CD4-positive, alpha-beta T cell treated with Interleukin-4 for 1 hour (primary cell): ENCODE measurements at regions not wholly inside any gene's neighbourhood (a gene's known extent, or its start where the extent isn't known, plus 50 kb on each side); places are given as distances from the start of the nearest gene placed in this dataset.

Experiments used
- DNase-seq, 2 donors: peaks; one replicate each; pipeline ENCODE4 v3.0.0-alpha.2; 2020 to 2022

DNA sequence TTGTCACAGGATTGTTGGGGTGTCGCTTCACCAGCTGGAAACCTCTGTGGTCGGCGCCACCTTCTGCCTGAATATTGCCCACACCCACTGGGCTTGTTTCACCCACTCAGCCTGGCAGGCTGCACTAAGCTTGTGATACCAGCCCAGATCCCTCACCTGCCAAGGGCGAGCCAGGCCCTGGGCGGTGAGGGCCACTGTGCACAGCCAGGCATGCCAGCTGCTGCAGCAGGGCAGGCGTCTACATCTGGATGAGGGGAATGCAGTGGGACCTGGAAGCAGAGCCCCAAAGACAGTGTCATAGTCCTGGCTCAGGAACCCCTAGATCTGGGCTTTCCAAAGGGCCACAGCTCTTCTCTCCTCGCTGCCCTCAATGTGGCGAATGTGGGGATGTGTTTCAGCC lies 1307.5 kb downstream of the GRIK2 start:
- no peak for DNase-seq

DNA sequence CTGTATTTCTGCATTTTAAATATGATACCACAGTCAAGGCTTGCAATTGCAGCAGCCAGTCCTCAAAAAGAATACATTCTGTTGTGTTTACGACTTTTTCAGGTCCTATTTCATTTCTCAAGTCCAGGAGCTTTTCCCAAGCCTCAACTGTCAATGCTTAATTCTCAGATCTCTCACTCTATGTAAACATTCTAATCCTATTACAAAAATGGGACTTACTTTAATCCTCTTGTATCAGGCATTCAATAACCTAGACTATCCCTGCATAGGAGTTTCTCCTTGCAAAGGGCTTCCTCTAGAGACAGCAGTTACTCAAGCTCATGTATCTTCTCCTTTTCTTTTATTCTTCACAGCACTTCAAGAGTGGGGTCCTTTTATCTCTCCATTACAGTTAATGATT lies 1293.0 kb downstream of the GRIK2 start:
- no peak for DNase-seq

DNA sequence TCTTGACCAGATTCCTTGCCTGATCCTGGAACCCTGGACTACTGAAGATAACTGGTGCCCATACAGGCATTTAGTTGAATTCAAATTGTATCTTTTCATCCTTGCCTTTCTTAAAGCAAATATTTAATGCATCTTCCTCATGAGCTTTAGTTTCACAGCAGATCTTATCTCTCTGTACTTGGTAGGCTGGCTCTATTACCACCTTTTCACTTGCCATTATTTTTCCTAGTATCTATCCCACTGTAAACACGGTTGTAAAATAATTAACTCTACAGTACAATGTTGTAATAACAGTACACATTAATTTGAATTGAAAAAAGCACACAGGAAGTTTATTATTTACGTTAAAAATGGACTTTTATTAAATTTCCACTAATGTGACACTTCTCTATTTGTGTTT lies 1286.9 kb downstream of the GRIK2 start:
- no peak for DNase-seq

DNA sequence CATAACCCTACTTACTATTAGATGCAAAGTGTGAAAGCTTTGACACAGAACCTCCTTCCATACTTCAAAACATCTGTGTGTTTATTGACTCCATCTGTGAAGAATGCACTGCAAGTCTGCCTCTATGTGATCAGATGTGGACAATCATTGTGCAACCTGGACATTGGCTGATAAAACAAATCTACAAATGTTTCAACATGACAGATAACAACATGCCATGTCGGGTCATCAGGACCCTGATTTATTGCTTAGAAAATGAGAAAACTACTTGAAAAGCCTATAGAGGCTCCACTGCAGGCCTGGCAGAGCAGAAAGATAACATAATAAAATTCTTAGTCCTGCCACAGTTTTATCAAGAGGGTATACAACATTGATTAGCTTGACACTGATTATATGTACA lies 1286.4 kb downstream of the GRIK2 start:
- DNase-seq, result no peak

DNA sequence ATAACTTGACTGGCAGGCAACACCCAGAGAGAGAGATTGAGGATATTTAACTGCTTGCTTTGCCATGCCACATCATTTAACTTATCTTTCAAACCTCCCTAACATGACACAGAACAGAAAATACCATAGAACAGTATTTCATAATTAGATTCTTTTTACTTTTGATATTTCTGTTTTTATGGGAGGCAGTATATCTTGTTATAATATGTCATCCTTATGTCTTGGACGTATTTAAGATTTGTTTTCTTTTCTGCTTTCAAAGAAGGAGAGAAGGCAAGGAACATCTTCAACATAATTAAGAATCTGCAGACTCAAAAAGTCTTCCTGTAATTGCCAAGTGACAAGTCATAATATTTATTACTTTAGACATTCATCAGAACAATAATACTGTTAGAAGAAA lies 1283.7 kb downstream of the GRIK2 start:
- DNase-seq, result no peak

DNA sequence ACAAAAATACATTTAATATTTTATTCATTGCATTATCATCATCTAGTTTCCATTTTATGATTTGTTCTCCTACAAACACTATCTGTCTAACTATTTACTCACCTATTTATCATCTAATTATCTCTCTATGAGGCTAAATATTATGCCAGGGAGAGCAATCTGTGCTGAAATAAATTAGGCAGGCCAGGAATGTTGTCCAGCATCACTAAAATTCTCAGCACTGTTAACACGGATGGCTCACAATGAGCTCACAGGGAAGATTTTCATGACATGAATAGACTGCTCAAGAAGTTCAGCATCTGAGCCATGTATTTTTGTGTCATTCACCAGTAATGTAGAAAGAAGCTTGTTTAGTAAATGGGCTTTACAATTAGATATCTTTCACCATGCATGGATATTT lies 1277.2 kb downstream of the GRIK2 start:
- DNase-seq, result no peak

DNA sequence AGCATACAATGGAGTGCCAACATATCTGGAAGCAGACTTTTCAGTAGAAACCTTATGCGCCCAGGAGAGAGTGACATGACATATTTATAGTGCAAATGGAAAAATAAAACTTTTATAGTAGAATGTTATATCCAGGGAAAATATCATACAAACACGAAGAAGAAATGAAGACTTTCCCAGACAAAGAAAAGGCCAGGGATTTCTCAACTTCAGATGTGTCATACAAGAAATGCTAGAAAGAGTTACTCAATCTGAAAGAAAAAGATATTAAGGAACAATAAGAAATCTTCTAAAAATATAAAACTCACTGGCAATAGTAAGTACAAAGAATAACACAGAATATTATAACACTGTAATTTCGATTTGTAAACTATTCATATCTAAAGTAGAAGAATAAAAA lies 1269.3 kb downstream of the GRIK2 start:
- no peak for DNase-seq

DNA sequence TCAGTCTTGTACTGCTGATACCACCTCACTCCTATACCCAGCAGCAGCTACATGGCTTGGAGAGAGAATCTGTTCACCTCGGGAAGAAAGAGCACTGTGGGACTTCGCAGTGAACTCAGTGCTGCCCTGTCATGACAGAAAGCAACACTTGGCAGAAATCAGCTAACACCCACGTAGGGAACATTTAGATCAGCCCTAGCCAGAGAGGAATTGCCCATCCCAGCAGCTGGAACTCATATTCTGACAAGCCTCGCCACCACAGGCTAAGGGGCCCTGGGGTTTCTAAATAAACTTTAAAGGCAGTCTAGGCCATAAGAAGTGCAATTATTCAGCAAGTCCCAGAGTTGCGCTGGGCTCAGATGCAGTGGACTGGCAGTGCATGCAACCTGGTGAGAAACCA lies 1266.8 kb downstream of the GRIK2 start:
- DNase-seq, result no peak

DNA sequence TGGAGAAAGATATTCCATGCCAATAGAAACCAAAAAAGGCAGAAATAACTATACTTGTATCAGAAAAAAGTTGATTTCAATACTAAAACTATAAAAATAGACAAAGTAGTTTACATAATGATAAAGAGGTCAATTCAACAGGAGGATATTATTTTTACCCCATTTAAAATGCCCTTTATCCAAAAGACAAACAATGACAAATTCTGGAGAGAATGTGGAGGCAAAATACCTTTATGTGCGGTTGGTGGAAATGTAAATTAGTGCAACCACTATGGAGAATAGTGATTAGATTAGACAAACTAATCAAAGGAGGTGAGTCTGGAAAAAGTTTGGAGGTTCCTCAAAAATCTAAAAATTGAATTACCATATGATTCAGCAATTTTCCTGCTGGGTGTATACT lies 1262.3 kb downstream of the GRIK2 start:
- no peak for DNase-seq

DNA sequence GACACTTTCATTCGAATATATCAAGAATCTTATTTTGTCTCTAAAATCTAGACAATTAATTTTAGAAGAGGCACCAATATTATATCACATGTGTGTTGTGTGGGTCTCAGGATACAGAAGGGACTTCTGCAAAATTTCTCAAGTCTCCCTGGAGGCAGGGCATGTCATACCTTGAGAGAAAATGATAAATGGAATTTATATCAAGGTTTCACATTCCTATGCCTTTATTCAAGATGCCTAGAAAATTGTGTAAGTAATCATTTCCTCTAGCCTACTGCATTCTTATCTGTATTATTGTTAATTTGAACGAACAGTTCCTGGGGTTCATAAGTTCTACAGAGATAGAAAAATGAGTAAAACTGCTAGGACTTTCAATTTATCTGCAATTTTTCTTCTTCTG lies 1247.9 kb downstream of the GRIK2 start:
- DNase-seq, result no peak

DNA sequence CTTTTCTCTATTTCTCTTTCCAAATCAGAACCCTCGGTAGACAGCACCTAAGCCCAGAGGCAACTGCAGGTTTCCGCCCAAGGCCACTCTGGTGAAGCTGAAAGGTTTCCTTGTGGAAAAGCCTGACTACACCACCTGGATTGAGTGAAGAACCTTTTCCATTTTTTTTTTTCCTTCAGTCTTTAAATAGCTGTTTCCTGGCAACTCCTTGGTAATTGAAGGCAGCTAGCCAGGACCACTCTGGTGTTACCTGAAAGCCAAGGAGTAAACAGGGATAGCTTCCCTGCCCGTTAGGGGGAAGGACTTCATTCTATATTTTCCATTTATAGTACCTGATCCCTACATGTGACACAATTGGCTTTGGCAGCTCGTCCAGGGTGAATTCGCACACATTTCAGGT lies 1238.4 kb downstream of the GRIK2 start:
- DNase-seq, result no peak

DNA sequence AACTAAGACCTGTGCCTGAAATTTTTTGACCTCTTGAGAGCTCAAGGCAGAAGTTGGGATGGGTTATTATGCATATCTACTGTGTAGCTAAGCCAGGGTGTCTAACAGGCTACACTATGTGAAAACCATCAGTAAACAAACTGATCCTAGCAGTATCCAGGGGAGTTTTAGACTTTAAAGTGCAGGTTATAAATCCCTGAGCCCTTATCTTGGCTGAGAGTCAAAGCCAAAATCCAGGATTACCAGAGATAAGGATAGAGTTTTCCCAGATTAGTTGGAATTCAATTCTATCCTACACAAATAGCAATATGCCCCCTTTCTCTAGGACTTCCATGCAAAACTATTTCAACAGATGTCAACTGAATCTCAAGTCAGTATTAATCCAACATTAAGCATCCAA lies 1229.7 kb downstream of the GRIK2 start:
- no peak for DNase-seq

DNA sequence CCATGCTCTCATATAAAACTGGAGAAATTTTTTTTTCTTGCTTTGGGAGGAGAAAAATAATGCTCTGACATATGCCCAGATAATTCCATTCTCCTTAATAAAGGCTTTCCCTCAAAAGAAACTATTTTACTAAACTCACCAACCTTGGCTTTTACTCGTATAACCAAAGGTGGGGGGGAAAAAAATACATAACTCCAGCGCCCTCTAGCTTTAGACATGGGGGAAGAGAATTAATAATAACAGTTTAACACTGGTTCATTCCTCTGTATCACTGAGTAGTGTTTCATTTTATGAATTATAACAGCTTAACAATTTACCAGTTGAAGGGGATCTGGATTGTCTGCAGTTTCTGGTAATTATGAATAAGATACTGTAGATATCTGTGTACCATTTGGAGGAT lies 1226.1 kb downstream of the GRIK2 start:
- DNase-seq, result no peak

DNA sequence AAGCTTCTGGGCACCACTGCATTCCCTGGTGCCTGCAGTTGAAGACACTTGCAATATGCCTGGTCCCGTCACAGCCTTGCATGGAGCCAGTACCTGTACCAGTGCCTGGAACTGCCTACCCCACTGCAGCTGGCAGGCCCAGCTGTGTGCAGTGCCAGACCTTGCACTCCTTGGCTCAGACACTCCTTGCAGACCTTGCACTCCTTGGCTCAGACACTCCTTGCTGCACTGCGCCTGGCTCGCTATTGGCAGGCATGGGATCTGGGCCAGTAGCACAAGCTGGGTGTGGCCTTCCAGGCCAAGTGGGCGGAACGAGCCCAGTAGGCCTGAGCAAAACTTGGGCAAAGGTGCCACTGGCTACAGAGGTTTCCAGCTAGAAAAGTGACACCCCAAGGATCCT lies 1189.1 kb downstream of the GRIK2 start:
- no peak for DNase-seq

DNA sequence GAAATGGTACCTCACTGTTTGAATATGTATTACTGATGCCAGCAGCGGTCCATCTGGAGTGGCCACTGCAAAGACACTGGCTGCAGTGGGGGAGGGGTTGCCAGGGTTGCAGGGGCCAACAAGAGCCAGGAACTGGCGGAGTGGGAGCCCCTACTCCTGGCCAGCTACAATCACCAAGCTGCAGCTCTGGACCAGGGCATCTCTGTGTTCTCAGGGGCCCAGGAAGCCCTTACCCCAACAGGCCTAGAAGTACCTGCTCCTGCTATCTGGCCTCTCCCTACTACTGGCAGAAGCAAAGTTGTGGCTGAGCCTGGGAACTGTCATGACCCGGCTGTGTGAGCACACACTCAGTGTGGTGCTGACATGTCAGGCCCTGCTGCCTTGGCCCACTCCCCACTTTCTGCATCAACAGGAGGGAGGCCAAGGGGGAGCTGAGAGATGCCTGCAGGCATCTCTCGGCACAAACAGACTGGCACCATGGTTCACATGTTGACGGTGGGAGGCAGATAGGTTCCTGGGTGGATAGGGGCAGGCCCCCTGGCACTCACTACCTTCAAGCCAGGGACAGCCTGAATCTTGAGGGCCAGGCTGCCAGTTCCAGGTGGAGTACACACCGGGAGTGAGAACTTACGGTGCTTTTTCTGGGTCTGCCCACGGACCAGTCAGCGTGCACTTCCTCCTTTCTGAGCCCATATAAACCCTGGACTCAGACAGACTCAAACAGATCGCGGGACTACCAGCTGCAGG lies 1188.0 kb downstream of the GRIK2 start:
- DNase-seq, result no peak

DNA sequence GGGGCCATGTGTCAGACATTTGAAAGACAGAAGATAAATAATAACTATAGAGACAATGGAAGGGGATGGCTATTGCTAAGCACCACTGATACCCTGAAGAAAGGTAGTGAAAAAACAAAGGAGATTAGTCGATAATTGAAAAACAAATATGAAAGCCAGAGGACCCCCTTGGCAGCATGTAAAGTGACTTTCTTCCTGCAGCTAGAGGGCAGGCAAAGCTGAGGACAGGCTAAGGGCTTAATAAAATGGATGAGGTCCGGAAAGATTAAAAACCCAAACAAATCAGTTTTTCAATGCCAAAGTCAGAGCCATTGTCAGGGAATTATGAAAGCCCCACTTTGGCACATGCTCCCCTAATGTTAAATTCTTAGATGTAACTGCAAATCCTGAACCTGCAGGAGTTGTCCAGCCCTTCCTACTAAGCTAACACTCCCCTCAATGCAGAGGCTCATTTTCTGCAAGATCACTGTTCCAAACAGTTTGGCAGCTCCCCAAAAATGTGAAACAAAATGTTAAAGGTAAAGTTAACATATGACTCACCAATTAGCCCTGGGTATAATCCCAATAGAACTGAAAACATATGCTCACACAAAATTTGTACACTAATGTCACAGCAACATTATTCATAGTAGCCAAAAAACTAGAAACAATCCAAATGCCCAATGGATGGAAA lies 1177.9 kb downstream of the GRIK2 start:
- DNase-seq, result no peak

DNA sequence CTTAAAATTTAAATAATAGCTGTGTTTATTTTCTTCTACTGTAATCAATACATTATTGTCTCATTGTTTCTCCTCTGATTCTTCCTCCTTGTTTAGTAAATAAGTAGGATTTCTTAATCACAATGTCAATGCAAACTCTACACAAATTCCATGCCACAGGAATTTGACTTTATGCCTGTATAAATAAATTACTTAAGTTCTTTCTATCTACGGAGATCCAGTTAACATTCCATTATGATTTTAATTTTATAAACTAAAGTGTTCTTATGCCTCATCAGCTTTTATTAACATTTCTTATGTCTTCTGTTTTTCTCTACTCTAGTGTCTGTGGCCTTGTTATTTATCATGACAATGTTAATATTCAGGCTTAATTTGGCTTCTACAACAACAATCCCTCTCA lies 1169.2 kb downstream of the GRIK2 start:
- DNase-seq, result no peak

DNA sequence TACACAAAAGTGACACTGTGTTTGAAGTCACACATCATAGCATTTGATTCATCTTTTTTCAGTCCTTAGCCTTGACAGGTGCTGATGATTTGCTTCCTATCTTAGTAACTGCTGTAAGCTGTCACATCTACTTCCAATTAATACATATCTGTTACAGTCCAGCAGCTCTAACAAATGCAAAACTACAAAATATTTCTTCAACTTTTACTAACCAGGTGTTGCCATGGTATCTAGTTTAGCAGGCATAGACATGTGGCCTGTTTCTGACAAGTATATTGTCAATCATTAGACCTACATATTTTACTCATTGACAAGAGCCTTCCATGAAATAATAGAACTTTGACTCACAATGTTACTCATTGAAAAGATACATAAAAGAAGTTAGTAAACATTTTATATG lies 1159.7 kb downstream of the GRIK2 start:
- DNase-seq, result no peak

DNA sequence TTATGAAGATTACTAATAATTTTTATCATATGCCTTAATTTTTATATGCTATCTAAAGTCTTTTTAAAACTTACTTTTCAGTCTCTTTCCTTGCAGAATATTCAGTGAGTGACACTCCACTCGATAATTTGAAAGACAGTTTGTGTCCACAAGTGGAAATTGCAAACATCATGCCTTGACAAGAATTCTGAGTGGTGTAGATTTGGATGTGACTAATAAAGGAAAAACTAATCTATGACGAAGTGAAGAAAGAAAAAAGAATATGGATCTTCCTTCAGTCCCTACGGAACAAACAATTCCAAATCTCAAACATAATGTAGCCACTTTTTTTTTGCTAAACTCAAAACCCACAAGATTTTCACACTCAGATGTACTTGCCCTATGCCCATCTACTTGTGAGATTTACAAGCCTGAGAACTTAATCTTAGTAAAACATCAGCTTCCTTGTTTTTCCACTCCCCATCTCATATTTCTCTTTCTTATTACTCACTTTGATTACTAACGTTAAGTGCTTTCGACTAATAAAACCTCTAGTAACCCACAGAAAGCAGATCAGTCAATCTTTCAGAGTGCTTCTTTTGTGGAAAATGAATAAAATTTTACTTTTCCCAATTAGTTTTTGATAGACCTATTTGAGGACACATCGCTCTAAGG lies 1155.8 kb downstream of the GRIK2 start:
- DNase-seq, result no peak

DNA sequence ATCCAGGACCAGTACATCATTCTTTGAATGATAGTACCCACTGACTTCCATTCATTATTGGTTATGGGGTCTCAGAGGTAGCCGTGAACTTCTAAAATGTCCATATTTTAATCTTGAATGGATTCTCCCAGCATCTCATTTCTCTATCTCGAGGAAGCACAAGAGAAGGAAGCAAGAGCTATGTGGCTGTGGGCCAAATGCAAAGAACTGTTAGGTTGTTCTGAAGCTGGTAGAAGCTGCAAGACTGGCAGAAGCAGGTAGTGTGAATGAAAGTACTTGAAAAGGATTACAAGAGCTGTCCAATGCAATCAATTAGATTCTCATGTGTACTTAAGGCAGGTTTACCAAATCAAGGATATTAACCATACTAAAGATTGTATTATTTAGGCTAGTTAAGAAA lies 1131.8 kb downstream of the GRIK2 start:
- DNase-seq, result no peak

DNA sequence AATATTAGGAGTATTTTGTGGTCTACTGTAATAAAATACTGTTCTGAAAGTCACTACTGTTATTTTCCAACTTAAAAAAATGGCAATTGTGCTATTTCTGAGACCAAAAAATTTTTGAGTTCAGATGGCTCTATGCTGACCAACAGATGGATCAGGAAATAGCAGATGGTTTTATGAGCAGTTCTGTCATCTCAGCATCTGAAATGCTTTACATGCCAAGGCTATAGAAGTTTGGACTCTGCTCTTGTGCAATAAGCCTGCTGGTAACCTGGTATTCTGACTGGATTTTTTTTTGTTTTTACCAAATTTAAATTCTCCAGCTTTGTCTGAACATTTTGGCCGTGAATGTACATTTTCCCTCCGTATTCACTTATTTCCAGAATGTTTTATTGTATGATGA lies 1127.5 kb downstream of the GRIK2 start:
- DNase-seq, result no peak

DNA sequence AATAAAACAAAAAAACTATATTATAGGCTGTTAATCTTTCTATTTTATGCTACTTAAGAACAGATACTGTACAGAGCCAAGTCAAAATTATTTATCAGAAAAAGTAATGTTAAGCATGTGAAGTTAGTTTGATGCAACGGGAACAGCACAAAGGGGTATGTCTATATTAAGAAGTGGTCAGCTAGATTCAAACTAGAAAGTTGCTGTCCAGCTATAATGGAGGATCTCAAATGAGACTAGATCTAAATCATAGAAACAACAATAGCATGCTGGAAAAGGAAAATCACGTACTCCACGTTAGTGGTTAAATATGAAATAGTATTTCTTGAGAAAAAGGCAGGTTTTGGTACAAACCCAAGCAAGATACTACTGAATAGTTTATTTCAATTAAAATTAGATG lies 1124.0 kb downstream of the GRIK2 start:
- DNase-seq, result no peak

DNA sequence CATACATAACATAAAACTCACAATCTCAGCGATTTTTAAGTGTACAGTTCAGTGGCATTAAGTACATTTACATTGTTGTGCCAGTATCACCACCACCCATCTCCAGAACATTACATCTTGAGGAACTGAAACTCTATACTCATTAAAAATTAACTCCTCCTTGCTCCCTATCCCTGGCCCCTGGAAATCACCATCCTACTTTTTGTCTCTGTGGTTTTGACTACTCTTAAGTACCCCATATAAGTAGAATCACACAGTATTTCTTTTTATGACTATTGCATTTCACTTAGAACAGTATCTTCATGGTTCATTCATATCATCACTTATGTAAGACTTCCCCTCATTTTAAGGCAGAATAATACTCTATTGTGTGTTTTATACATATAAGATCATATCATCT lies 1108.1 kb downstream of the GRIK2 start:
- no peak for DNase-seq

DNA sequence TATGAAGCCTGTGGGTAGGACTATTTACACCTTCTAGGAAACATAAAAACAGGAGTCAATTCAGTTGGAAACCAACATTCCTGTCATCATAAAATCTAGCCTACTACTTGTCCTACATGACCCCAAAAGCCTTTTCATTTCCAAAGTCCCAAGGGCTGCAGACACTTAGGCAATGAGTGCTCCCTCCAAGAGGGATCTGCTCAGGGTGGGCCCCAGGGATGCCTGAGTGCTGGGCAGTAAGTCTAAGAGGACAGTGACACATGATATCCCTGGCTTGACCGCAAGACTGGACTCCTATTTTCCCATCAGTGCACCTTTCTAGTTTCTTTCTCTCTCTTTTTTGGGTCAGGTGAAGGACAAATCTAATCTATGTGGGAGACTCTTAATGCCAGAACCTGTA lies 1101.3 kb downstream of the GRIK2 start:
- DNase-seq, result no peak

DNA sequence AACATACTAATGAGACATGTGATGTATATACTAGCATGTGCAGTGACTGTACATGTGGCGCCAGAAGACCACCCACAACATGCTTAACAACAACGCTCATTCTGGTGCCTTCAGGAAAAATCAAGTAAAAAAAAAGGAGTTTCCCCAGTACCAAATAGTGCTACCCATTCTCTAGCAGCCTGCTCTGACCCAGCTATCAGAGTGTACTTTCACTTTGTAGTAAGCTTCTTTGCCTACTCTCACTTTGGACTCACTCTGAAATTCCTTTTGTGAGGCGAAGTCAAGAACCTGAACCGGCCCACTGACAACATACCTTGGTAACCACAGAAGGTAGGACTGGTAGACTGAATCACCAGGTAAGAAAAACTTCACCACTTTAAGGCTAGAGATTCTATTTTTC lies 1100.0 kb downstream of the GRIK2 start:
- no peak for DNase-seq
